HG02588 (cell line): ENCODE measurements at regions not wholly inside any gene's neighbourhood (a gene's known extent, or its start where the extent isn't known, plus 50 kb on each side); places are given as distances from the start of the nearest gene placed in this dataset.
"Not testable (repeated sequence)": the region's sequence is repeated elsewhere in the genome, so short reads cannot be mapped to it uniquely, and the experiment has no call there.

Experiments
- ATAC-seq: cut with Tn5 transposase; IDR thresholded peaks from one replicate; pipeline ENCODE4 v1.9.1; 2021; ENCODE audit warnings: mild to moderate bottlenecking, moderate library complexity; ENCODE audit not compliant: unreplicated experiment

DNA sequence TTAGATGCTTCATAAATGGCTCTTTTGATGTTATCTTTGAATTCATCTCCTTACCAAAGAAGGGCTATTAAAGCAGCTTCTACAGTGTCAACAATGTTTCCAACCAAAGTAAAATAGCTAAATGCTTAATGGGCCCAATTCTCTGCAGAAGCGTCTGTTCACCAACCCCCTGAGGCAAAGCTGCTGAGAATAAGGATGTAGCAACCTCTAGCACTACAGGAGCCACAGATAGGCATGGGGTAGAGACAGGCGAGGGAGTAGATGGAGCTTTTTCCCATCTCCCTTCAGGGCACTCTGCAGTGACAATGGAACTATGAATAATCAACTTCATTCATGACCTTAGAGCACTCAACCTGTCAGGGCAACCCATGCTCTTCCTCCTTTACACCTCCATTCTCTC lies 134.1 kb downstream of the FZD1 start:
- ATAC-seq: no peak

DNA sequence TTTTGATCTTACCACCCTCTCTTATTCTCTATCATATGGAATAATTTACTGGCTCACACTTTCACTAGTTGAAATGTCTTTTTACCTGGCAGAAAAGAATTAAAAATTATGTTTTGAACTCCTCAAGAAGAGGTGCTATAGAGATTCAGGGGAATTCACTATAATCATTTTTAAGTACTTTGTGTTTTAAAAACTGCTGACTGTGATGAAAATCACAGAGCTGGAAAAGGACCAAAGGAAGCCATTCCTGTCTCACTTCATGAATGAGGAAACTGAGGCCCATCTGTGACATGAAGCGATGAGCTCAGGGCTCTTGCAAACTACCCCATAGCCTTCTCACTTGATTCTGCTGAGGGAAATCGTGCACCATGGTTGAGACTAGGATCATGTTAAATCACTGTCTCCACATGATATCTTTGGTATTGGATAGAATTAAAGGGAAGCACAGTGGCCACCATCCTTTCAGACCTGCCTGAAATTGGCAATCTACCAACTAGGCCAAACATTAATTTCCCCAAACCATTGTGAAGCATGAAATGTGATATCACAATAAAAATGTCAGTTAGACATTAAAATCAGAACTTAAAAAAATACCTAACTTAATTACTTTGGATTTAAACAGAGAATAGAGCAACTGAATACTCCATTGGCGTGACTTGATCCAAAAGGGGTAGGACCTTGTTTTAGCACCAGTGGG lies 141.0 kb downstream of the FZD1 start:
- no peak for ATAC-seq

DNA sequence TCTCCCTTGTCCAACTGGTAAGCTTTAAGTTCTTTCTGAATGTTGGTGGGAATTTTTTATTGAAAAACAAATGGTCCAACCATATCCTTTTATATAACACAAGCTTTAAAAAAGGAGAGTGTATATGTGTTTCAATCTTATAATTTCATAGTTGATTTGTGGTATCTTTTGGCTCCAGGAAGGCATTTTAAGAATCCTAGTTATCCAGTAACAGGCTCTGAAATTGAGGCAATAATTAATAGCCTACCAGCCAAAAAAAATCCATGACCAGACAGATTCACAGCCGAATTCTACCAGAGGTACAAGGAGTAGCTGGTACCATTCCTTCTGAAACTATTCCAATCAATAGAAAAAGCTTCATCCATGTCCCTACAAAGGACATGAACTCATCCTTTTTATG lies 141.6 kb downstream of the FZD1 start:
- not testable (repeated sequence) for ATAC-seq

DNA sequence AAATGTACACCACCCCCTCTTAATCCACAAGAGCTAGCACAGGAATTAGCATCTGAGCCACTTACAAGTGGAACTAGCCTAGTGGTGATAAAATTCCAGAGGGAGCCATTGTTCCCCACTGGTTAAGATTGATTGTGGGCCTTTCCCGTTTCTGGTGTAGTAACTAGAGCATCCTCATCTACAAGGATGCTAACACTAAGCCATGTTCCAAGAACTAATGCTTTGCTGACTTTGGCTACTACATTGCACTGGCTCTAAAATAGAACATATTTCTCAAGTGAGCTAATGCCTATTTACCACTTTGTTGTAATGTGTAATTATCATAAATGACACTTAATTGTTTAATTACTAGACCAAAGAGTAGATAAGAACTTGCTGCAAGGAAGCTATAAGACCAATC lies 143.7 kb downstream of the FZD1 start:
- no peak for ATAC-seq

DNA sequence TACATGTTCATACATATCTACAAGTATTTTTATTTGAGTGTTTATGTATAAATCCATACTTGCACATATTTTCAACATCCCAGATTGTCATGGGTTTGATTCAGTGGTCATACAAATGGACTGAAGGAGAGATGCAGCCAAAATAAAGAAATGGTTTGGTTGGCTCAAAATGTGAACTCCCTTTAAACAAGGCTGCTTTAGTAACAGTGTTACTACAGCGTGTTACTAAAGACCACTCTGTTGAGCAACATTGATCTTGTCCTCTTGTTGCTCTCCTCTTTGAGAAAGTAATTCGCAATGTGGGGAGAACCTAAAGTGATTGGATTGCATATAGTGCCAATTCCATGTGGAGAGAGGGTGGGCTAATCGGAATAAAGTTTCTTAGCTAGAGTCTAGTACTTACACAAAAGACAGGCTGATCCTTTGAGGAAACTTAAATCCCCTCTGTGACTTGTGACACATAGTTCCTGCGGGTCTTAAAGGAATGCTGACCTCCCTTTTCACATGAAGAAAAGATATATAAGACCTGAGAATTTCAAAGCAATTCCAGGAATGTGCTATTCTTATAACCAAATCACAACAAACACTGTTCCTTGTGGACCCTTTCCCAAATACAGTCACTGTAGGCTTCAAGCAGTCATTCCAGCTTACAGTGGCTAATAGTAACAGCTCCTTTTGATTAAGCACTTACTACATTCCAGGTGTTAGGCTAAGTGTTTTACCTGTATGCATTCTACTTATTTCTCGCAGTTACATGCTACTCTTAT lies 144.3 kb downstream of the FZD1 start:
- ATAC-seq: no peak

DNA sequence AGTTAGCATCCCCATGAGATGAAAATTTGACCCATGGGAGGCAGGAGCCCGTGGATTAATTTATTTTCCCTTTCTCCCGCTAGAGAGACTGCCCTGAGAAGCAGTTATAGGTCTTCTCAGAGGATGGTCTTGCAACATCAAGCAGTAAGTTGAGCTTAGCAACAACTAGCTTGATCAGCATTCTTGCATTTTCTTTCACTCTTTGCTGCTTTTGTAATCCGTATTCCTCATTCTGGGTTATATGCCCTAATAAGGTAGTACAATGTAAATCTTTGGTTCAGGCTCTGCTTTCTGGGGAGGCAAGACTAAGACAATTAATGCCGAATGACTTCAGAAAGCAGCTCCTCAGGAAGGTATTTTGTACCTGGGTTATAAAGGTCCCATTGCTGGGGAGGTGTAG lies 146.8 kb downstream of the FZD1 start:
- ATAC-seq: no peak

DNA sequence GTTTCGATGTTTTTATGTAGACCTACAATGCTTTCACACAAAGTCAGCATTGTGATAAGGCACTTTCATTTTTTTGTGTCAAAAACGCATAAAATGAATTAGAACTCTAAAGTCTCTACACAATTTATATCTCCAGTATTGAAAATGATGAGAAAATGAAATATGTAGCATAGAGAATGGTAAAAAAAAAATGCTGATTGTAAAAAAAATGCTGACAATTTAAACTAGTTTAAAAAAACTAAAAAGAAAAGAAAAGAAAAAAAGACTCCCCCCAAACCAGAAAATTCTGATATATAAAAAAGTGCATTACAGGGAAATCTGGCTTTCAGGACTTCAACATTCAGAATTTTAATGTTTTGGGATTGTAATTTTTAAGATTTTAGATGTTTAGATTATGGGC lies 148.1 kb downstream of the FZD1 start:
- ATAC-seq: no peak

DNA sequence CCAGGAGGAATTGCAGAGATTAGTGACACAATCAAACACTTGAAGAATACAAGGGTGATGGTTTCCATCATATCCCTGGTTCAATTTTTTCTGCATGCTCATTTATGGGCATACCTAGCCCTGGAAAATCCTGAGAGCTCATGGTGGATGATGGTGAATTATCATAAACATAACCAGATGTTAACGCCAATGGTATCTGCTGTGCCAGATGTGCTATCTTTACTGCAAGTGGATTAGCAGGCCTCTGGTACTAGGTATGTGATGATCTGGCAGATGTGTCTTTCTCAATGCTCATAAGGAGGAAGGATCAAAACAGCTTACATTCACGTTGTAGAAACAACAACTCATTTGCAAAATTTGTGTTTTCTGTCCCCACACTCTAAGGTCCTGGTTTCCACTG lies 150.5 kb downstream of the FZD1 start:
- no peak for ATAC-seq

DNA sequence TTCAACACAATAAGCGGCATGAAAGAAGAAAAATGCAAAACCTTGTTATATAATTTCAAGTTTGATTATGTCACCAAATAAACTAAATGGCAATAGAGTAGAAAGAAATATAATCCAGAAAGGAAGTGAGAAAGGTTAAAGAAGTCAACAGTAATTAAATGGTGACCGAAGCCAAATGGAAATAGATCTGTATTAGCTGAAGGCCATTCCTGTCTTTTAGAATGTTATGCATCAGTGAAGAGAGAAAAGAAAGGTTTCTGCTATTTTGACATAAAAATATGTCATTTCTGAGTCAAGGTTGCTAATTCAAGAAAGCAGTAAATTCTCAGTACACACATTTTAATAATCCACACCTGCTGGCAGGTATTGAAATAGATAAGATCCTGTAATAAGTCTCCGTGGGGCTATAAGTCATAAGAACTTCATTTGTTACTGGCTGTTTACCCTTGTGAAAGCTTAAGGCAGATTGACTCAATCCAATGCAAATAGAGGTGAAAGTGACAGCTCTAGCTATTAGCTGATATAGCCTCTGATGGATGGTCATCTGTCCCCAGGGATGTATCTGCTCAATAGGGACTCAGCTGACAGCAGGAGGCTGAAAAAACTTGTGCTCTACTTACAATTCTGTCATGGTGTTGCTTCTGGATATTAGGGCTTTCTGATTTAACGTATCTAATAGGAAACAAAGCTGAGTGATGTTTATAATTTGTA lies 152.1 kb downstream of the FZD1 start:
- ATAC-seq: no peak

DNA sequence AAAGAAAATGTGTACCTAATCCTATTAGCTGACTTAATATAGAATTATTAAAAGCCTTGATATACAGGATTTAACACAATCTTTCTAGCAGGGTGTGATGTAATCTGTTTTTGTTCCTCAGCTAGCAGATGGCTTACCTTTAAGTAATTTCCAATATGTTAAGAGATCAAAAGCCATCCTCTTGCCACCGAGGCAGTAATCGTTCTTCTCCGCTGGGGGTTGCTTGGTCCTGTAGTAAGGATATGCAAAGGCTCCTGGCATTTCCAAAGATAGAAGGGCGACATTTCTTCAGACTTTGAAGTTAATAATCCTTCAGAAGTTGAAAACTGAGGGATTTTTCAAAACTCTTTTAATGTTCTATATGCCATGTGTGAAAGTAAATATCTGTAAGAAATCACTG lies 156.4 kb downstream of the FZD1 start:
- ATAC-seq: no peak

DNA sequence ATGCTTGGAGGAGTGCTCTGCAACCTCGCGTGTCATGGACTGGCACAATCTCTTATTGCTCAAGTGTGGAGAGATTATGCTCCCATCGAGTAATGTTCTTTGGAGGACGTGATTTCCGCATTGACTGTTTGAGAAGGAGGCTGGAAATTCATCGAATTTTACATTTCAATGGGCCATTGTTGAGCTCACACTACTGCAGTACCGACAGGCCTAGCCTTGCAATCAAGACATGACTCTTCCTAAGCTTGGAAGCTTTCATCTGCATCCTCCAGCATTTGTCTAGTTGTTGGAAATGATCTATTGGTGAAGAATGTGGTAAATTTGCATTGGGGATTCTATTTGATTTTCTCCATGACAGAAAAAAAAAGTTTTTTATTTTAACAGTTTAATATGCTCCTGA lies 156.8 kb downstream of the FZD1 start:
- no peak for ATAC-seq

DNA sequence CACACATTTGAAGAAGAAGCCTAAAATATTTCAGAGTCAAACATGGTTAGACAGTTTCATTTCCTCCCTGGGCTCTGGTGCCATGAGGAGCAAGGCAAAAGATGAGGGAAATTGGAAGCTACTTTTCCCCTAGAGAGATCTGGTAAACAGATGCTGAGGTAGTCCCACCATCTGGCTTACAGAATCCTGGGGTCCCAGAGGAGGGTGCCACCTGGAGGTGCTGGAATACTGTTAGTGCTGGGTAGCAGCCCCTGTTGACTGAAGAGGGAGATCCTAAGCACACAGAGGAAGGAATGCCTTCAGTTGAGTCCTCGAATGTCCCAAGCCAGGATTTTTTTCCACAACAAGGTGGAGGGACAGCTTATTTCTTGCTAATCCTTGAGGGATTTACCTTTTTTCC lies 160.1 kb downstream of the FZD1 start:
- no peak for ATAC-seq

DNA sequence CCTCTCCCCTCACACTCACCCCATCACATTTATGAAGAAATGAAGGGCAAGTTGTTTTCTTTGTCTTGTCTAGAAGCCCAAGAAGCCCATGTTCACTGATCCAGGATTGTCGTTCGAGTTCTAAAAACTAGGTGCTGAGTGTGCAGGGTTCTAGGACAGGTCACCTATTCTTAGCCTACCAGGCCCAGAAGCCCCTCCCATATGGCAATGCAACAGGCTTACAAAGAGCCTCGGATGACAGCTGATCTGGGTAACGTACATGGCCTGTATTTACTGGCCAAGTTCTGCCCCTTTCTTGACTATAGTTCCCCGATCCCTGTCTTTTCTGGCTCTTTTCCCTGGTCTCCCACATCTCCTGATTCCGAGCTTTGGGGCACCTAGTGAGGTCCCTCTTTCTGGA lies 160.9 kb downstream of the FZD1 start:
- ATAC-seq: no peak

DNA sequence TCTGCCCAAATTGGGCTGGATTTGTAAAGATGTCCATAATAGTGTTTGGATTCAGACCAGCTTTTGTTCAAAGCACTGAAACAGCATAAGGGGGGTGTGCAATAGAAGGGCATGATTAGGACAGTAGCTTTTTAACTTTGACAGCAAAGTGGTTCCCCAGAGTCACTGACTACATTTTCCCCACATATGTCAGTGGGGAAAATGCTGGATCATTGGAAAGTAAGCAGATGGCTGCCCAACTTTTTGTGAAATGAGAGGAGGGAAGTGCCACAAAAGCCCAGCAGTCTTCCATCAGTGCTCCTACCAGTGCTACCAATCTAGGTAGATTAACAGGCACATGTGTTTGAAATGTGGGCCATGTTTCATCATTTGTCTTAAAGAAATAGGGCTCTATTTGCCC lies 162.8 kb downstream of the FZD1 start:
- ATAC-seq: no peak

DNA sequence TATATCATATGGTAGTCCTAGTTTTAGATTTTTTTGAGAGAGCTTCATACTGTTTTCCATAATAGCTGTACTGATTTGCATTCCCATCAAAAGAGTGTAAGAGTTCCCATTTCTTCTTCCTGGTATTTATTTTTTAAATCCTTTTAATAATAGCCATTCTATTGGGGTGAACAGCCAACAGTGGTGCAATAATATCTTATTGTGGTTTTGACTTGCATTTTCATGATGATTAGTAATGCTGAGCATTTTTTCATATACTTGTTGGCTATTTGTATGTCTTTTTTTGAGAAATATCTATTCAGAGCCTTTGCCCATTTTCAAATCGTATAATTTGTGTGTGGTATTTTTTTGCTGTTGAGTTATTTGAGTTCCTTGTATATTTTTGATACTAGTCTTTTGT lies 167.4 kb downstream of the FZD1 start:
- no peak for ATAC-seq

DNA sequence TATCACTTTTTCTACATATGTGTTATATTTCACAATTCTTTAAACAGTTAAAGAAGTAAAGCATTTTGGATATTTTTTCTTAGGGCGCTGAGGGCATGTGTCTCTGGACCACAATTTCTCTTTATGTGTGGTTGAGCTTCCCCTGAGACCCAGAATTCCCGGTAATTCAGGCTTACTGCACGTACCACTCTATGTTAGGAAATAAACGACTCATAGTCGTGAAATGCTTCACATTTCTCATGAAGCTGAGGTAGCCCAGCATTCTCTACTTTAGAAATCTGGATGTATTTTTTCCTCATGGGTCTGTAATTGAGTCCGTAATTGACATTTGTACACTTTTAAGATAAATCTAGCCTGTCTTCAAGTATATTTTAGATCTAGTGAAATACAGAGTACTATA lies 170.6 kb downstream of the FZD1 start:
- no peak for ATAC-seq

DNA sequence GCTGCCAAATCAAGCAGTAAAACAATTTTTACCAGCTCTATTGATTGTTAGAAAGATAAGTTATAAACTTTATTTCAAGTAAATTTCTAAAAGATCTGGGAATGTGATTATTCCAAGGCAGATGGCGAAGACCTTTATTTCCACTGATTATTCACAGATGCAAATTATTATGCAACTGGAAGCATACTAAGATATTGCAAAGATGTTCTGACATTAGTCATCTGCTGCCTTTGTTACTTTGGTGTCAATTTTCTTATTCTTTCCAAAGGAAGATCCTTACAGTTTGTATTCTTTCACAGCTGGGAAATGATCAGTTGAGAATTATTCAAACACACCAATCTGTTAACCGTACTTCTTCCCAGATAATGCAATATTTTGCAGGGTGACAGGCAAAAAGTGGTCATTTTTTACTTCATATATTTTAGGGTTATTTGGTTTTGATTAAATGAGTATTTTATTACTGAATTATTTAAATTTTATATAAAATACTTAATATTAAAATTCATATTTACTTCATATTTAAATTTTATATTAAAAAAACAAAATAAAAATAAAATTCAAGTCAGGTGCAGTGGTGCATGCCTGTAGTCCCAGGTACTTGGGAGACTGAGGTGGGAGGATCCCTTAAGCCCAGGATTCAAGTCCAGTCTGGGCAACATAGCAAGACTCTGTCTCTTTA lies 171.3 kb downstream of the FZD1 start:
- ATAC-seq: no peak

DNA sequence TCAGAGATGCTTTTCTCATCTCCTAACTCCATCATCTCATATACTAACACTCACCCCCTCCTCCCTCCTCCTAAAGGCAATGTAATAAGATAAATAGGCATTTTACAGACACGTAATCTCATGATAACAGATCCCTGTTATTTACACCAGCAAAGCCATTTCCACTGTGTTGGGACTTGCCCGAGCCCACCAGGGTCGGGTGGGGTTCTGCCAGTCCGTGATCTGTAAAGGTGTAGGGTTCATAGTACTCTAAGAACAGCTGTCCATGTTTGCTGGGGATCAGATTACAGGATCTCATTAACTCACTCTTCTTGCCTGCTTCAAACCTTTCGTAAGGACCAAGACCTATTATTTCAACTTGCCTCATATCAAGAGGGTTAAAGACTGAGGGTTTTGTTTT lies 172.4 kb downstream of the FZD1 start:
- ATAC-seq: no peak

DNA sequence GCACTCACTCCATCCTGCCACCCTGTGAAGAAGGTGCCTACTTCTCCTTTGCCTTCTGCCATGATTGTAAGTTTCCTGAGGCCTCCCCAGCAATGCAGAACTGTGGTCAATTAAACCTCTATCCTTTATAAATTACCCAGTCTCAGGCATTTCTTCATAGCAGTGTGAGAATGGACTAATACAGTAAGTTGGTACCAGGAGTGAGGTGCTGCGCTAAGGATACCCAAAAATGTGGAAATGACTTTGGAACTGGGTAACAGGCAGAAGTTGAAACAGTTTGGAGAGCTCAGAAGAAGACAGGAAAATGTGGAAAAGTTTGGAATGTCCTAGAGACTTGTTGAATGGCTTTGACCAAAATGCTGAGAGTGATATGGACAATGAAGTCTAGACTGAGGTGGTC lies 176.0 kb downstream of the FZD1 start:
- not testable (repeated sequence) for ATAC-seq

DNA sequence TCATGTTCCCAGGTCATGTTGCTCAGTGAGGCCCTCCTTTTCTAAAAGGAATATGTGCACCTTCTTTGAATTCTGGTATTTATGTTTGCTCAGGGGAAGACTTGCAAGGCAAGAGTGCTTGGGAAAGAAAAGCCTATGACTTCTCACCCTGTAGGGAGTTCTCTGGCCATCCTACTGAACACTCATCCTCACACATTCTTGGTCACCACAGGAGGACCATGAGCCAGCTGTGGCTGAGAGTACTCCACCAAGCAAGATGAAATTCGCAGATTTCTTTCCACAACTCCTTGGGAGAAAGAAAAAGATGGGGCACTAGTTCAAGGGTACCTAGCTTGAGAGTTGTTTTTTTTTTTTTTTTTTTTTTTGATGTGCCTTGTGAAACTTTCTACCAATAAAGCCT lies 179.6 kb downstream of the FZD1 start:
- ATAC-seq: no peak

DNA sequence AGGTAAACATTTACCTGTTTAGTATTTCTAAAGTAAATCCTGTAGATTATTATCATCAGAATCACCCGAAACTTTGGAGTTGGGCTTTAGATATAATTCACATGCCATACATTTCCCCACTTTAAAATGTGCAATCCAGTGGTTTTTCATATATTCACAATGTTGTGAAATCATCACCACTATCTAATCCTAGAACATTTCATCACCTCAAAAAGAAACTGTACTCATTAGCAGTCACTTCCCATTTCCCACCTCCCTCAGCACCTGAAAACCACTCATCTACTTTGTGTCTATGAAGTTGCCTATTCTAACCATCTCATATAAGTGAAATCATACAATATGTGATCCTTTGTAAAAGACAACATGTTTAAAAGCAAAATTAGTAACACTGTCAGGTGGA lies 182.6 kb downstream of the FZD1 start:
- ATAC-seq: no peak

DNA sequence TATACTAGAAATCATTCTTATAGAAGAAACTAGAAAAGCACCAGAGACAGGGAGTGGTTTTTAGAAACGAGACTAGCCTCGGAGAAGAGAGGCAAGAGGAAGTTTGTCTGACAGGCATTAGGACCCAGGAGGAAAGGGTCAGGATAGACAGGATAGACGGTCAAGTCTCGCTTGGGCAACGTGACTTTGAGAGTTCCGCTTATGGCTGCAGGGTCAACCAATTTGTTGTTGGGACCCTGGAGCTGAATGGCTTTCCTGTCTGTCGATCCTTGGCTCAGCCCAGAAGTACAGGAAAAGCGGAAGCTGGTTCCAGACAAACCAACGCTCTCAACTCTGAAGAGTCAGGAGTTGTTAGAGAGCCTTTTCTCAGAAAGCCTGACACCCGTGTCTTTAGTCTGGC lies 191.2 kb downstream of the FZD1 start:
- ATAC-seq: no peak
